ENCODE measurements at regions not wholly inside any gene's neighbourhood (a gene's known extent, or its start where the extent isn't known, plus 50 kb on each side); places are given as distances from the start of the nearest gene placed in this dataset.

DNA sequence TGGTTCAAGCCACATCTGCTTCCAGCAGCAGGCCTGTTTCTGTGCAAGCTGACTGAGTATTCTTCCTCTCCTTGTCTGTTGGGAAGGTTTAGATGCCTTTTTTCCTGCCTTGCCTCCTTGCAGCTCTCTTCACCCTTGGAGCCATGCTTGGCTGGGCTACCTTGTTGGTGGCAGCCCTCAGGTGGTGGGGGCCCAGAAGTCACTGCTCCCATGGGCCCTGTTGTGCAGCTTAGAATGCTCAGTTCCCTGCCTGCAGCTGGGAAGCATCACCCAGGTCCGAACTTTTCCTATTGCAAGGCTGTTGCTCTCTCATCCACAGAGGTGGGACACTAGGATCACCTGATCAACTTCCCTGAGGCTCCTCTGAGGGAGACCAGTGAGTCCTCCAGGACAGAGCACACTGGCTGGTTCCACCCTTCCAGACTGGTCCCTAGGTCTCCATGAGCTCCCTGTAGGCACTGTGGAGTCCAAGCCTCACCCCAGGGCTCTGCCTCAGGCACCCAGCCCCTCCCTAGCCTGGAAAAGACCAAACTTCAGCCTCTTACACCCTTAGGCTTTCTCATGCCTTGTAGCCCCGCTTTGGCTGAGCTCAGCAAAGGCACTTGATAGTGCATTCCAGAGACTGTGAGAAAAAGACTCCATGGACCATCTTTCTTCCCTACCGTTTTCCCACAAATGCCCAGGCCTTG lies 219.3 kb upstream of the SH3BP4 start:
- H3K27ac ChIP-seq (ENCODE audit: low read depth, low read length): no peak overlapping the region
- no peaks in the 10 kb centered on the region for H3K4me1 ChIP-seq (ENCODE audit: control insufficient read depth in 1 of 2, insufficient read depth in 2 of 2, low read length in 2 of 2)
- no peak overlapping the region for H3K4me3 ChIP-seq (ENCODE audit: low read depth in 1 of 2, low read length in 2 of 2)
- H3K36me3 ChIP-seq (ENCODE audit: control insufficient read depth in 1 of 2, insufficient read depth in 2 of 2, low read length in 2 of 2): no peaks in the 10 kb centered on the region
- peaks cover 4 to 6% of the 10 kb centered on the region in 2 donors for H3K9me3 ChIP-seq (ENCODE audit: control insufficient read depth in 1 of 2, low read length in 2 of 2)
- H3K27me3 ChIP-seq (ENCODE audit: control insufficient read depth in 1 of 2, insufficient read depth in 2 of 2, low read length in 2 of 2): no peaks in the 10 kb centered on the region
- H3K9ac ChIP-seq (ENCODE audit: low read depth in 1 of 2, low read length in 2 of 2): no peak overlapping the region

DNA sequence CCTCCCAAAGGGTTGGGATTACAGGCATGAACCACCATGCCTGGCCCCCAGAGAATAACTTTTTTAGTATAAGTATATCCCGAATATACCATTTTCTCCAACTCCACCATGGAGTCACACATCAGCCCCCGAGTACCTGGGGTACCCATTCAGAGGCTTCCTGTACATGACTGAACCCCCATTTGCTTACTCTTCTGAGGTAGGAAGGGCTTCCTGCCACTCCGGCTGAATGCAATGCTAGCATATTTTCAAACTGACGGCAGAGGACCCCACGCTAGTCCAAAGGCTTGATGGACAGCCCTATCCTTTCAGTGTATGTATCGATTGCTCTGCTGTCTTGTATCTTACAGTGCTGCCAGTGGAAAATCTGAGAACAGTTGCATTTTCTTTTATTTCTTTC lies 220.6 kb upstream of the SH3BP4 start:
- H3K36me3 ChIP-seq (ENCODE audit: control insufficient read depth in 1 of 2, insufficient read depth in 2 of 2, low read length in 2 of 2): no peaks in the 10 kb centered on the region
- H3K4me1 ChIP-seq (ENCODE audit: control insufficient read depth in 1 of 2, insufficient read depth in 2 of 2, low read length in 2 of 2): no peaks in the 10 kb centered on the region
- H3K27ac ChIP-seq (ENCODE audit: low read depth, low read length): no peak overlapping the region
- H3K4me3 ChIP-seq (ENCODE audit: low read depth in 1 of 2, low read length in 2 of 2): no peak overlapping the region
- H3K9ac ChIP-seq (ENCODE audit: low read depth in 1 of 2, low read length in 2 of 2): no peak overlapping the region
- no peaks in the 10 kb centered on the region for H3K27me3 ChIP-seq (ENCODE audit: control insufficient read depth in 1 of 2, insufficient read depth in 2 of 2, low read length in 2 of 2)
- H3K9me3 ChIP-seq (ENCODE audit: control insufficient read depth in 1 of 2, low read length in 2 of 2): peaks cover 4 to 6% of the 10 kb centered on the region in 2 donors

DNA sequence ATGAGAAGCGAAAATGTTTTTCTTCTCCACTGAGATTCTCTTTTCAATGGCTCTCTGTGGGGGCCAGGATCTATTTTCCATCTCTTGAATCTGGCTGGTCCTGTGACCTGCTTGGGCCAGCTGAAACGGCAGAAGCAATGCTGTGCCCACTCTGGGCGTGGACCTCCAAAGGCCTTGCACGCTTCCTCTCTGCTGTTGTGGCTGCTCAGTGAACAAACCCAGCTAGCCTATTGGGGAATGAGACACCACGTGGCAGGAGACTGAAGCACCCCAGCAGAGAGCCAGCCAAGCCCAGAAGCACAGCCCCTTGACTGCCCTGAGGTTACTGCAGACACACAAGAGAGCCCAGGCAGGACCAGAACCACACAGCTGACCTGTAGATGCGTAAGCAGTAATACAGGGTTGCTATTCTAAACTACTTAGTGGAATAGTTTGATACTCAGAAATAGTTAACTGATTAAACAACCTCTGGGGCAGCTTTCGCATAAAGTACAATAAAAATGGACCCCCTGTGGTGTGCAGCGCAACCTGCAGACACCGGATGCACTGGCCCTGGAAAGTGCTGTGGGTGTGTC lies 221.7 kb upstream of the SH3BP4 start:
- Histone ChIP-seq H3K36me3 (ENCODE audit: control insufficient read depth in 1 of 2, insufficient read depth in 2 of 2, low read length in 2 of 2) (no peaks in the 10 kb centered on the region), H3K9ac (ENCODE audit: low read depth in 1 of 2, low read length in 2 of 2) (no peak overlapping the region), H3K27me3 (ENCODE audit: control insufficient read depth in 1 of 2, insufficient read depth in 2 of 2, low read length in 2 of 2) (no peaks in the 10 kb centered on the region), H3K27ac (ENCODE audit: low read depth, low read length) (no peak overlapping the region), H3K4me1 (ENCODE audit: control insufficient read depth in 1 of 2, insufficient read depth in 2 of 2, low read length in 2 of 2) (no peaks in the 10 kb centered on the region), H3K4me3 (ENCODE audit: low read depth in 1 of 2, low read length in 2 of 2) (no peak overlapping the region), H3K9me3 (ENCODE audit: control insufficient read depth in 1 of 2, low read length in 2 of 2) (peaks cover 3 to 4% of the 10 kb centered on the region in 2 donors)

DNA sequence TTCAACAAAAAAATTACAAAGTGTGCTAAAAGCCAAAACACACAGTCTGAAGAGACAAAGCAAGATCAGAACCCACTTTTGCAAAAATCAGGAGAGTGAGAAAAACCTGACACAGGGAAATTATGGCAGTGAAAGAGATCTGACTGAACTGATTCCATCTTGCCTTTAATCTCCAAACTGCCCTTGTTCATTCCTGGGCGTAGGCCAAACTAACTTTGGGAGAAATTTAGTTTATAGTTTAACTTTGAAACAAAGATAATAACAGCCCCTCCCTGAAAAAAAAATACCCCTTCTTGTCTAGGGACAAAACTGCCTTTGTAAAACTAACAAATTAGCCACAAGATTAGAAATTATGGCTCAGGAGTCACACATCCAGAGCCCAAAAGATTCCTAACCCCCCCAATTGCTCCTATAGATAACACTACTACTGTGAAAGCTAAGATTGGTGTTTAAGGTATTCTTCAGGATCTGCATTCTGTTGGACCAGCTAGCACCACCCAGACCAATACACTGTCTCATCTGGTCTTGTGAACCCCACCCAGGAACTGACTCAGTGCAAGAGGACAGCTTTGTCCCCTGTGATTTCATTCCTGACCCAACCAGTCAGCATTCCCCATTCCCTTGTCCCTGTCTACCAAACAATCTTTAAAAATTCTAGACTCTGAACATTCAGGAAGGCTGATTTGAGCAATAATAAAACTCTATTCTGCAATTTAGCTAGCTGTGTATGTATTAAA lies 226.1 kb upstream of the SH3BP4 start:
- no peaks in the 10 kb centered on the region for H3K9me3 ChIP-seq (ENCODE audit: control insufficient read depth in 1 of 2, low read length in 2 of 2)
- no peaks in the 10 kb centered on the region for H3K27me3 ChIP-seq (ENCODE audit: control insufficient read depth in 1 of 2, insufficient read depth in 2 of 2, low read length in 2 of 2)
- H3K4me1 ChIP-seq (ENCODE audit: control insufficient read depth in 1 of 2, insufficient read depth in 2 of 2, low read length in 2 of 2): no peaks in the 10 kb centered on the region
- H3K36me3 ChIP-seq (ENCODE audit: control insufficient read depth in 1 of 2, insufficient read depth in 2 of 2, low read length in 2 of 2): no peaks in the 10 kb centered on the region
- no peak overlapping the region for H3K9ac ChIP-seq (ENCODE audit: low read depth in 1 of 2, low read length in 2 of 2)
- no peak overlapping the region for H3K4me3 ChIP-seq (ENCODE audit: low read depth in 1 of 2, low read length in 2 of 2)
- no peak overlapping the region for H3K27ac ChIP-seq (ENCODE audit: low read depth, low read length)

DNA sequence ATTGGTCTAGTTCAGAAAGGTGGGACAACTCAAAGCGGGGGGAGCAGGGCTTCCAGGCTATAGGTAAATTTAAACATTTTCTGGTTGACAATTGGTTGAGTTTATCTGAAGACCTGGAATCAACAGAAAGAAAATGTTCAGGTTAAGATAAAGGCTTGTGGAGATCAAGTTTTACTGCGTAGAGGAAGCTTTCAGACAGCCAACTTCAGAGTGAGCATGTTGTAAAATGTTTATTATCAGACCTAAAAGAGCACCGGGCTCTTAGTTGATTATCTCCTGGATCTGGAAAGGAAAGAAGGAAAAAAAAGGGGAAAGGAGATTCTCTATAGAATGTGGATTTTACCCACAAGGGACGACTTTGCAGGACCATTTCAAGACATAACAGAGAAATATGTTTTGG lies 227.0 kb upstream of the SH3BP4 start:
- no peaks in the 10 kb centered on the region for H3K9me3 ChIP-seq (ENCODE audit: control insufficient read depth in 1 of 2, low read length in 2 of 2)
- no peaks in the 10 kb centered on the region for H3K4me1 ChIP-seq (ENCODE audit: control insufficient read depth in 1 of 2, insufficient read depth in 2 of 2, low read length in 2 of 2)
- H3K9ac ChIP-seq (ENCODE audit: low read depth in 1 of 2, low read length in 2 of 2): no peak overlapping the region
- H3K27ac ChIP-seq (ENCODE audit: low read depth, low read length): no peak overlapping the region
- H3K27me3 ChIP-seq (ENCODE audit: control insufficient read depth in 1 of 2, insufficient read depth in 2 of 2, low read length in 2 of 2): no peaks in the 10 kb centered on the region
- H3K4me3 ChIP-seq (ENCODE audit: low read depth in 1 of 2, low read length in 2 of 2): no peak overlapping the region
- H3K36me3 ChIP-seq (ENCODE audit: control insufficient read depth in 1 of 2, insufficient read depth in 2 of 2, low read length in 2 of 2): no peaks in the 10 kb centered on the region

DNA sequence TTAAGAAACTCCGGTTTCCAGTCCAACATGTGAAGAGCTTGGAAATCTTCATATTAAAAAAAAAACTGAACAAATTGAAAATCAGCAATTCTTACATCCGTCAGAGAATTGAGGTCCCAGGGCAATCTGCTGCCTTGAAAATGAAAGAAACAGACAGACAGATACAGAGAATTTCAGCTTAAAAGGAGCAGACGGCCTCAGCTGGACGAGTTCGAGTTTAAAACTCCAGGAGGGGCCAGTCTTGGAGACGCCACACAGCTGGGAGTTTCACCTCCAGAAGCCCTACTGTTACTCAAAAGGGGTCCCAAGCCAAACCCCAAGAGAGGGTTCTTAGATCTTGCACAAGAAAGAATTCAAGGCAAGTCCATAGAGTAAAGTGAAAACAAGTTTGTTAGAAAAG lies 226.5 kb upstream of the ARL4C start:
- H3K9ac ChIP-seq (ENCODE audit: low read depth in 1 of 2, low read length in 2 of 2): no peak overlapping the region
- H3K4me3 ChIP-seq (ENCODE audit: low read depth in 1 of 2, low read length in 2 of 2): no peak overlapping the region
- no peaks in the 10 kb centered on the region for H3K27me3 ChIP-seq (ENCODE audit: control insufficient read depth in 1 of 2, insufficient read depth in 2 of 2, low read length in 2 of 2)
- no peaks in the 10 kb centered on the region for H3K9me3 ChIP-seq (ENCODE audit: control insufficient read depth in 1 of 2, low read length in 2 of 2)
- no peaks in the 10 kb centered on the region for H3K4me1 ChIP-seq (ENCODE audit: control insufficient read depth in 1 of 2, insufficient read depth in 2 of 2, low read length in 2 of 2)
- no peak overlapping the region for H3K27ac ChIP-seq (ENCODE audit: low read depth, low read length)
- no peaks in the 10 kb centered on the region for H3K36me3 ChIP-seq (ENCODE audit: control insufficient read depth in 1 of 2, insufficient read depth in 2 of 2, low read length in 2 of 2)

DNA sequence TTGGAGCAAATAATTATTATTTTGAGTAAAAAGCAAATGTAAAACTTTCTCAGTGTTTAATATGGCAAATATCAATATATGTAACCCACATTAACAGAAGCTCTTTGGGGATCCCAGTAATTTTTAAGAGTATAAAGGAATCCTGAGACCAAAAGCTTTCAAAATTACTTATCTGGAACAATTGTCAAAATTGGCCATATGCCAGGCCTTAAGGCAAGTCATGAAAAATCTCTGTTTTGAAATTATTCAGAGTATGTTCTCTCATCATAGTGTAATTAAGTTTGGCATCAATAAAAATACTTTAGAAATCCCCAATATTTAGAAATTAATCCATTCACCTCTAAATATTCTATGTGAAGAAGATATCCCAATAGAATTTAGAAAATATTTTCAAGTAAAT lies 225.3 kb upstream of the ARL4C start:
- H3K4me1 ChIP-seq (ENCODE audit: control insufficient read depth in 1 of 2, insufficient read depth in 2 of 2, low read length in 2 of 2): no peaks in the 10 kb centered on the region
- H3K27ac ChIP-seq (ENCODE audit: low read depth, low read length): no peak overlapping the region
- H3K9me3 ChIP-seq (ENCODE audit: control insufficient read depth in 1 of 2, low read length in 2 of 2): no peaks in the 10 kb centered on the region
- H3K4me3 ChIP-seq (ENCODE audit: low read depth in 1 of 2, low read length in 2 of 2): no peak overlapping the region
- H3K36me3 ChIP-seq (ENCODE audit: control insufficient read depth in 1 of 2, insufficient read depth in 2 of 2, low read length in 2 of 2): no peaks in the 10 kb centered on the region
- H3K27me3 ChIP-seq (ENCODE audit: control insufficient read depth in 1 of 2, insufficient read depth in 2 of 2, low read length in 2 of 2): no peaks in the 10 kb centered on the region
- no peak overlapping the region for H3K9ac ChIP-seq (ENCODE audit: low read depth in 1 of 2, low read length in 2 of 2)

DNA sequence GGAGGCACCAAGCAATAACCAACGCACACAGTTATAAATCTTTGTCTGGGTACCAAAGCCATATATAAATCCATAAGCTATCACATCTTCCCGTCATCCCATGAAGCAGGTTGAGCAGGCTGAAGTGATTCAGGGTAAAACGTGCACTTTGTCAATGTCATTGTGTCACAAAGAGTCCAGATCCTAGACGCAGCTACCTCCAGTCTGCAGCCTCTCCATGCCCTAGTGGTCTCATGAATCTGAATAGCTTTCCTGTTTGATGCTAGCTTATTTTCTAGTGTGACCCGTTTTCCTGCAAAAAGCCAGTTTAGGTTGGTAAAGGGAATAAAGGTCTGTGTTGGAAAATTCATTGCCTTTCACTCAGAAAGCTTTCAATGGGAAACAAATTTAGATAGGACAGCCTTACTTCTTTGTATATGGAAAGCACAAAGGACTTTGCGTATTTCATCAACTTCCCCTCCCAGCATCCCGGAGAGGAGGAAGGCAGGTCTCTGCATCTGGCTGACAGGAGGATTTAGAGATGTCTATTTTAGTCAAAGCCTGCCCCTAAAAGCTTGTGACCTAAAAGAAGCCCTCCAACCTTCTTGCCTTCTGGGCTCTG lies 222.3 kb upstream of the ARL4C start:
- Histone ChIP-seq H3K27ac (ENCODE audit: low read depth, low read length) (no peak overlapping the region), H3K4me1 (ENCODE audit: control insufficient read depth in 1 of 2, insufficient read depth in 2 of 2, low read length in 2 of 2) (no peaks in the 10 kb centered on the region), H3K9ac (ENCODE audit: low read depth in 1 of 2, low read length in 2 of 2) (no peak overlapping the region), H3K27me3 (ENCODE audit: control insufficient read depth in 1 of 2, insufficient read depth in 2 of 2, low read length in 2 of 2) (no peaks in the 10 kb centered on the region), H3K4me3 (ENCODE audit: low read depth in 1 of 2, low read length in 2 of 2) (no peak overlapping the region), H3K36me3 (ENCODE audit: control insufficient read depth in 1 of 2, insufficient read depth in 2 of 2, low read length in 2 of 2) (no peaks in the 10 kb centered on the region), H3K9me3 (ENCODE audit: control insufficient read depth in 1 of 2, low read length in 2 of 2) (no peaks in the 10 kb centered on the region)

DNA sequence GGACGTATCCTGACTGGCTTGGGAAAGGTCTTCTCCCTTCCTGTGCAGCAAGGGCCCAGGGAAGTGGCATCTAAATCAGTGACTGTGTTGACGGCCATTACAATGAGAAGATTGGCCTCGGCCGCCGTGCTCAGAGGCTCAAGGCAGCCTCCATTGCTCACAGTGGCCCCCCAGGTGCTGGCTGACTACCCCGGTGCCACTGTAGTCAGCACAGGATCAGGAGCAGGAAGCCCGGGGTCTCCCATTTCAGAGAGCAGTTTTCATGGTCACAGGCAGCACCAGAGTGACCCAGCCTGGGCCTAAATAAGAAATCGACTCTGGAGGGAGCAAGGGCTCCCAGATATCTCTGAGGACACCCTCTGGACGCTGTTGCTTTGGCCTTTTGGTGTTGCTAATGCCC lies 219.4 kb upstream of the ARL4C start:
- no peak overlapping the region for H3K9ac ChIP-seq (ENCODE audit: low read depth in 1 of 2, low read length in 2 of 2)
- no peak overlapping the region for H3K27ac ChIP-seq (ENCODE audit: low read depth, low read length)
- H3K9me3 ChIP-seq (ENCODE audit: control insufficient read depth in 1 of 2, low read length in 2 of 2): no peaks in the 10 kb centered on the region
- no peaks in the 10 kb centered on the region for H3K36me3 ChIP-seq (ENCODE audit: control insufficient read depth in 1 of 2, insufficient read depth in 2 of 2, low read length in 2 of 2)
- no peaks in the 10 kb centered on the region for H3K4me1 ChIP-seq (ENCODE audit: control insufficient read depth in 1 of 2, insufficient read depth in 2 of 2, low read length in 2 of 2)
- H3K27me3 ChIP-seq (ENCODE audit: control insufficient read depth in 1 of 2, insufficient read depth in 2 of 2, low read length in 2 of 2): no peaks in the 10 kb centered on the region
- H3K4me3 ChIP-seq (ENCODE audit: low read depth in 1 of 2, low read length in 2 of 2): no peak overlapping the region

DNA sequence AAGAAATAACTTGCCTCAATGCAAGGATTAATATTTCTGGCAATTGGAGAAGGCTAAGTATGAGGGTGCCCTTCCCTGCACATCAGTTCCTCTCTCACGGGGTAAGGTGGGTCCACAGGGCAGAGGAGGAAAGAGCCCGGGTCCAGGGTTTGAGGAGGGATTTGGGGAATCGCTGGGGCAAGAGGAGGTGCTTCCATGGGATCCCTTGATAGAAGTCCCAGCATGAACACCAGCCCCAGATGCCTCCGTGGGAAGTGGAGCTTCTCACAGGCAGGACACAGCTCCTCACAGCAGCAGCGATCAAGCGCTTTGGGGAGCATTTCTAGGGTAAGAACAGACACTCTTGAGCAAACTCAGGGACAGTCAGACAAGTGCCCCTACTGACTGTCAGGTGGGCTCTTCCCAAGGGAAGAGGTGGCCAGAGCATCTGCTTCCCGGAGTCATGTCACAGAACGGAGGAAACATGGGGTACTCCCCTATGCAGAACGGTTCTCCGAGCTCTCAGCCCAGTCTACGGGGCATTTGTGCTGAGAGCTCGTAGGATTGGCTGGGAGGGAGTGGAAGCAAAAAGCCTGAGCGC lies 218.9 kb upstream of the ARL4C start:
- no peaks in the 10 kb centered on the region for H3K36me3 ChIP-seq (ENCODE audit: control insufficient read depth in 1 of 2, insufficient read depth in 2 of 2, low read length in 2 of 2)
- no peaks in the 10 kb centered on the region for H3K9me3 ChIP-seq (ENCODE audit: control insufficient read depth in 1 of 2, low read length in 2 of 2)
- H3K27ac ChIP-seq (ENCODE audit: low read depth, low read length): no peak overlapping the region
- H3K4me1 ChIP-seq (ENCODE audit: control insufficient read depth in 1 of 2, insufficient read depth in 2 of 2, low read length in 2 of 2): no peaks in the 10 kb centered on the region
- no peak overlapping the region for H3K4me3 ChIP-seq (ENCODE audit: low read depth in 1 of 2, low read length in 2 of 2)
- H3K27me3 ChIP-seq (ENCODE audit: control insufficient read depth in 1 of 2, insufficient read depth in 2 of 2, low read length in 2 of 2): no peaks in the 10 kb centered on the region
- H3K9ac ChIP-seq (ENCODE audit: low read depth in 1 of 2, low read length in 2 of 2): no peak overlapping the region
